Astrocyte (in vitro differentiated cells and primary cell): ENCODE measurements at regions not wholly inside any gene's neighbourhood (a gene's known extent, or its start where the extent isn't known, plus 50 kb on each side); places are given as distances from the start of the nearest gene placed in this dataset.

Experiments used
- CTCF ChIP-seq: IDR thresholded peaks from 2 replicates; pipeline ENCODE4 v1.5.1; 2011; ENCODE audit warnings: low read depth, mild to moderate bottlenecking, inconsistent platforms, low read length, moderate library complexity; ENCODE audit not compliant: insufficient read depth
- EZH2 ChIP-seq: IDR thresholded peaks from 2 replicates; pipeline ENCODE4 v1.6.1; 2012; ENCODE audit warnings: mild to moderate bottlenecking, low read length, inconsistent platforms; ENCODE audit not compliant: insufficient read depth

GRCh38 chr3:21893242-21893641 is 142.2 kb upstream of the ZNF385D start:
- no peak for TF ChIP-seq EZH2
- no peak for TF ChIP-seq CTCF
